Chondrocyte (in vitro differentiated cells): ENCODE measurements at regions not wholly inside any gene's neighbourhood (a gene's known extent, or its start where the extent isn't known, plus 50 kb on each side); places are given as distances from the start of the nearest gene placed in this dataset.

Experiments used
- DNase-seq: peaks from one replicate; pipeline ENCODE4 v3.0.0; 2021; ENCODE audit warnings: mixed read lengths, low spot score
- H3K27ac Mint-ChIP-seq: one replicate; pipeline ENCODE4 v1.8.0; 2021; ENCODE audit warnings: mild to moderate bottlenecking, moderate library complexity, mixed read lengths; ENCODE audit not compliant: unreplicated experiment
- H3K27me3 Mint-ChIP-seq: 2 replicates; pipeline ENCODE4 v1.8.0; 2021; ENCODE audit warnings: low read depth, mixed read lengths
- H3K36me3 Mint-ChIP-seq: 2 replicates; pipeline ENCODE4 v1.8.0; 2021; ENCODE audit warnings: low read depth, mixed read lengths
- H3K4me1 Mint-ChIP-seq: 2 replicates; pipeline ENCODE4 v1.8.0; 2021; ENCODE audit warnings: low read depth, mild to moderate bottlenecking, mixed read lengths
- H3K4me3 Mint-ChIP-seq: one replicate; pipeline ENCODE4 v1.8.0; 2021; ENCODE audit warnings: mild to moderate bottlenecking, moderate library complexity, mixed read lengths; ENCODE audit not compliant: unreplicated experiment
- H3K9me3 Mint-ChIP-seq: 2 replicates; pipeline ENCODE4 v1.8.0; 2021; ENCODE audit warnings: low read depth, mixed read lengths
- CTCF ChIP-seq: fragments of 200-600 bp; sonication (generic); IDR thresholded peaks from 2 replicates; pipeline ENCODE4 v1.5.0; 2021; ENCODE audit warnings: antibody characterized with exemption, mild to moderate bottlenecking, moderate library complexity

- Mint-ChIP-seq H3K9me3 (no peaks in the 10 kb centered on the region), H3K27ac (peak overlapping the region; percentile 27), H3K27me3 (peaks cover 13% of the 10 kb centered on the region), H3K36me3 (no peaks in the 10 kb centered on the region), H3K4me1 (peaks cover 28% of the 10 kb centered on the region), H3K4me3 (no peak overlapping the region)
- no peak for DNase-seq
- TF ChIP-seq CTCF: peak; percentile 26
Measured at GRCh38 chr5:73230264-73231245, 57.6 kb downstream of the TMEM174 start.

- no peak for DNase-seq
- TF ChIP-seq CTCF: no peak
- peaks cover 16% of the 10 kb centered on the region for H3K27me3 Mint-ChIP-seq
- no peak overlapping the region for H3K4me3 Mint-ChIP-seq
- no peak overlapping the region for H3K27ac Mint-ChIP-seq
- H3K36me3 Mint-ChIP-seq: no peaks in the 10 kb centered on the region
- H3K4me1 Mint-ChIP-seq: peaks cover 24% of the 10 kb centered on the region
- H3K9me3 Mint-ChIP-seq: no peaks in the 10 kb centered on the region
Measured at GRCh38 chr5:73229271-73229670, 56.3 kb downstream of the TMEM174 start.

GRCh38 chr5:73228052-73228451, 55.1 kb downstream of the TMEM174 start:
- no peaks in the 10 kb centered on the region for H3K36me3 Mint-ChIP-seq
- peaks cover 17% of the 10 kb centered on the region for H3K4me1 Mint-ChIP-seq
- peaks cover 16% of the 10 kb centered on the region for H3K27me3 Mint-ChIP-seq
- DNase-seq: no peak
- no peak for TF ChIP-seq CTCF
- H3K9me3 Mint-ChIP-seq: no peaks in the 10 kb centered on the region
- no peak overlapping the region for H3K27ac Mint-ChIP-seq
- H3K4me3 Mint-ChIP-seq: no peak overlapping the region
